Glomerular endothelial cell (primary cell): ENCODE measurements at regions not wholly inside any gene's neighbourhood (a gene's known extent, or its start where the extent isn't known, plus 50 kb on each side); places are given as distances from the start of the nearest gene placed in this dataset.
"Not testable (repeated sequence)": the region's sequence is repeated elsewhere in the genome, so short reads cannot be mapped to it uniquely, and the experiment has no call there.

Experiments used
- DNase-seq: peaks from one replicate; pipeline ENCODE4 v3.0.0-alpha.2; 2011; ENCODE audit warnings: low read depth, low spot score; ENCODE audit errors: extremely low read depth

GRCh38 chr10:129040377-129040776 lies 426.7 kb upstream of the MGMT start:
- no peak for DNase-seq

GRCh38 chr10:129041916-129042315 lies 425.1 kb upstream of the MGMT start:
- DNase-seq = no peak

GRCh38 chr10:129042776-129043595 lies 424.1 kb upstream of the MGMT start:
- DNase-seq = no peak

GRCh38 chr10:129043691-129044090 lies 423.4 kb upstream of the MGMT start:
- DNase-seq = no peak

- DNase-seq = no peak
Measured at GRCh38 chr10:129045599-129045998, 421.4 kb upstream of the MGMT start.

GRCh38 chr10:129046065-129046681 lies 420.9 kb upstream of the MGMT start:
- no peak for DNase-seq

- DNase-seq = no peak
Measured at GRCh38 chr10:129046962-129047361, 420.1 kb upstream of the MGMT start.

- DNase-seq = no peak
Measured at GRCh38 chr10:129047600-129047999, 419.4 kb upstream of the MGMT start.

GRCh38 chr10:129048513-129048912 lies 418.5 kb upstream of the MGMT start:
- no peak for DNase-seq

GRCh38 chr10:129049501-129049900 lies 417.5 kb upstream of the MGMT start:
- DNase-seq = no peak

- no peak for DNase-seq
Measured at GRCh38 chr10:129055225-129055624, 411.8 kb upstream of the MGMT start.

- DNase-seq = no peak
Measured at GRCh38 chr10:129055986-129056385, 411.1 kb upstream of the MGMT start.

GRCh38 chr10:129056734-129057689 lies 410.0 kb upstream of the MGMT start:
- DNase-seq = no peak

GRCh38 chr10:129057856-129058663 lies 409.0 kb upstream of the MGMT start:
- no peak for DNase-seq

- no peak for DNase-seq
Measured at GRCh38 chr10:129058664-129059155, 408.3 kb upstream of the MGMT start.

GRCh38 chr10:129059977-129060376 lies 407.1 kb upstream of the MGMT start:
- no peak for DNase-seq

GRCh38 chr10:129063212-129063611 lies 403.8 kb upstream of the MGMT start:
- DNase-seq = no peak

- DNase-seq = no peak
Measured at GRCh38 chr10:129063877-129064276, 403.2 kb upstream of the MGMT start.

GRCh38 chr10:129066529-129066928 lies 400.5 kb upstream of the MGMT start:
- DNase-seq = not testable (repeated sequence)

- not testable (repeated sequence) for DNase-seq
Measured at GRCh38 chr10:129071411-129071810, 395.6 kb upstream of the MGMT start.
